ENCODE measurements at regions not wholly inside any gene's neighbourhood (a gene's known extent, or its start where the extent isn't known, plus 50 kb on each side); places are given as distances from the start of the nearest gene placed in this dataset.

DNA sequence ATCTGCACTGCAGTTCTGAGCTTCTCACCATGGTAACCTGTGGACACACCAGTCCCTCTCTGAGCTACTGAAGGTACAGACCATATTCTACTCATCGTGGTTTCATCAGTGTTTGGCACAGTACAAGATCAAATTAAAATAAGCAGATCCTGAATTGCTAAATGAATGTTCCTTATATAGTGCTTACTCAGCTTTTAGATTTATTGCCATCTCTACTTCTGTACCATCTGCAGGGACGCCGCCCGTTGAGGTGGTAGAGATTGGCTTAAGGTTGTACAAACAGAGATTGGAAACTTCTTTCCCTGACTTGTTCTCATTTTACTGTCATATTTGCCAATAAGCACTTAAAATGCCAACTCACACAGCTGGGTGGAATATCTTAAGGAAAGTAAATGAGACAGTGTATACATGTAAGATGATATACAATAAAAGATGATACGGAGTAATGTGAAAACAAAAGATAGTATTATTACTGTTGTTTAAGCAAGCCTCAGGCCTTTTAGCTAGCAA is 223.4 kb upstream of the FOXQ1 start:
- H3K4me3 Mint-ChIP-seq (ENCODE audit: unreplicated experiment), result no peak overlapping the region
- H3K27ac Mint-ChIP-seq (ENCODE audit: unreplicated experiment), result no peak overlapping the region
- TF ChIP-seq CTCF (IDR thresholded peaks at IDR 0.05), result no peak
- no peaks in the 10 kb centered on the region for H3K9me3 Mint-ChIP-seq (ENCODE audit: low read depth)
- H3K36me3 Mint-ChIP-seq (ENCODE audit: low read depth), result no peaks in the 10 kb centered on the region
- no peak for DNase-seq (ENCODE audit: low spot score)
- peaks cover 12% of the 10 kb centered on the region for H3K4me1 Mint-ChIP-seq (ENCODE audit: low read depth)
- peaks cover 1% of the 10 kb centered on the region for H3K27me3 Mint-ChIP-seq (ENCODE audit: low read depth)

DNA sequence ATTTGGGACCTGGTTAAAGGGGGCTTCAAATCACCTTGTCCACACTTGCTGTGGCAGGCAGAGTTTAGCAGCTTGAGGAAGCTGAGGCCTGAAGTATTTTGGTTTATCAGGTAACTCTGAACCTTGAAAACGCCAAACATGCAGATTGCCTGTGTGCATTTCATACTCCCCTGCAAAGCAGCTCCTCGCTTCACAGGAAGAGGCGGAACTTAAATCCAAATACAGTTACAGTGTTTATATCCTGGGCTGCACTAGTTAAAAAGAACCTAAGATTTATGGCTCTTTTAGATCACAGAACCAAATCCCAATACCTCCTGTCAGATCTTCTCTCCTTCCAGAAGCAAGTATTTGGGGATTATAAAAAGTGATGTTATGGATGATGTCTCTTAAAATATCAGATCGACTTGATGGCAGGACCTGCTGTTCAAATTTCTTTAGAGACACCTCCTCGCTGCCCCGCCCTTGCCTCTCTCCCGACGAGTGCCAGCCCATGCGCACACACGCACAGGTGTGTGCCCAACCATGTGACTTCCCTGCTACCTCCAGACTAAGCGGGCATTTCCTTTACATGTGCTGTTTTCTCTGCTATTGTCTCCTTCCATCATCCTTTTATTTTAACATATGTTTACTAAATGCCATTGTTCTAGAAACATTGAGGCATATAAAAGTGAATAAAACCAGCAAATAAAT is 224.6 kb upstream of the FOXQ1 start:
- Mint-ChIP-seq H3K36me3 (ENCODE audit: low read depth) (no peaks in the 10 kb centered on the region), H3K9me3 (ENCODE audit: low read depth) (no peaks in the 10 kb centered on the region), H3K4me1 (ENCODE audit: low read depth) (peaks cover 9% of the 10 kb centered on the region), H3K27me3 (ENCODE audit: low read depth) (peaks cover 1% of the 10 kb centered on the region), H3K27ac (ENCODE audit: unreplicated experiment) (no peak overlapping the region), H3K4me3 (ENCODE audit: unreplicated experiment) (no peak overlapping the region)
- TF ChIP-seq CTCF (IDR thresholded peaks at IDR 0.05), result no peak
- no peak for DNase-seq (ENCODE audit: low spot score)

DNA sequence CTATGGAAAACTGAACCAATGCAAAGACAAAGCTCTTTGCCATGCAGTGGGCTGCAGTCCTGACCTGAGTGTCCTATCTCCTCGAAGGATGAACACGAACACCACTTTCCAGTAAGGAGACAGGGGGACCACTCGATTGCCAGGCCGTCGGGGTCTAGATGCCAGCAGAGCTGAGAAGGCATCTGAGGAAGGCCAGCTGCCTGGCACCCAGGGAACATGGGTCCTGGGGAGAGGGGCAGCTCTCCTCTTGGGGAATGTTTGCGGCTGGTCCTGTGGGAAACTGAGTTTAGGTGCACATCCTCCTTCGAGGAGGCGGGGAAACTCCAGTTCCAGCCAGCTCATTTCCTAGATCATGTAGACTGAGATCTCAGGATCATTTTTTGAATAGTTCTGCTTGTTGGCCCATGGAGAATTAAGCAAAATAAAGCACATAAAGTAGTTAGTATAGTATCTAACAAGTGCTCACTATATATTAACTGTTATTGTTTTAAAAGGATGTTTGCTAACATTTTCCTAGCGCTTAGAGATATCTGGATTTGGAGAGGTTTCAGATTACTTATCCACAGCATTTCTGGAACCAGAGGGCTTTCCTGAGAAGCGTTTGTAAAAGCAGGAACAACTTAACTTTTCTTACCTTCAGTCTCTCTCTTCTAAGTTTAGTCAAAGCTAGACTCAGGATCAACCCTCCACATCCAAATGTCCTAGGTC is 225.3 kb upstream of the FOXQ1 start:
- H3K4me1 Mint-ChIP-seq (ENCODE audit: low read depth), result peaks cover 16% of the 10 kb centered on the region
- no peak overlapping the region for H3K27ac Mint-ChIP-seq (ENCODE audit: unreplicated experiment)
- no peak for DNase-seq (ENCODE audit: low spot score)
- no peak overlapping the region for H3K4me3 Mint-ChIP-seq (ENCODE audit: unreplicated experiment)
- TF ChIP-seq CTCF (IDR thresholded peaks at IDR 0.05), result no peak
- H3K27me3 Mint-ChIP-seq (ENCODE audit: low read depth), result peaks cover 1% of the 10 kb centered on the region
- no peaks in the 10 kb centered on the region for H3K36me3 Mint-ChIP-seq (ENCODE audit: low read depth)
- H3K9me3 Mint-ChIP-seq (ENCODE audit: low read depth), result no peaks in the 10 kb centered on the region

- TF ChIP-seq CTCF (IDR thresholded peaks at IDR 0.05), result no peak
- Mint-ChIP-seq H3K36me3 (ENCODE audit: low read depth) (no peaks in the 10 kb centered on the region), H3K27ac (ENCODE audit: unreplicated experiment) (no peak overlapping the region), H3K27me3 (ENCODE audit: low read depth) (peaks cover 1% of the 10 kb centered on the region), H3K4me3 (ENCODE audit: unreplicated experiment) (no peak overlapping the region), H3K4me1 (ENCODE audit: low read depth) (peaks cover 24% of the 10 kb centered on the region), H3K9me3 (ENCODE audit: low read depth) (no peaks in the 10 kb centered on the region)
- DNase-seq (ENCODE audit: low spot score), result no peak
Observed at GRCh38 chr6:1082285-1082935, 229.5 kb upstream of the FOXQ1 start.

GRCh38 chr6:1081551-1082284 is 230.2 kb upstream of the FOXQ1 start:
- H3K36me3 Mint-ChIP-seq (ENCODE audit: low read depth), result no peaks in the 10 kb centered on the region
- H3K9me3 Mint-ChIP-seq (ENCODE audit: low read depth), result no peaks in the 10 kb centered on the region
- peak overlapping the region; percentile 10 for H3K27ac Mint-ChIP-seq (ENCODE audit: unreplicated experiment)
- peaks cover 1% of the 10 kb centered on the region for H3K27me3 Mint-ChIP-seq (ENCODE audit: low read depth)
- no peak overlapping the region for H3K4me3 Mint-ChIP-seq (ENCODE audit: unreplicated experiment)
- DNase-seq (ENCODE audit: low spot score), result no peak
- peaks cover 20% of the 10 kb centered on the region for H3K4me1 Mint-ChIP-seq (ENCODE audit: low read depth)
- TF ChIP-seq CTCF (IDR thresholded peaks at IDR 0.05), result no peak

All from chondrocyte (in vitro differentiated cells).